ENCODE measurements at regions not wholly inside any gene's neighbourhood (a gene's known extent, or its start where the extent isn't known, plus 50 kb on each side); places are given as distances from the start of the nearest gene placed in this dataset.

DNA sequence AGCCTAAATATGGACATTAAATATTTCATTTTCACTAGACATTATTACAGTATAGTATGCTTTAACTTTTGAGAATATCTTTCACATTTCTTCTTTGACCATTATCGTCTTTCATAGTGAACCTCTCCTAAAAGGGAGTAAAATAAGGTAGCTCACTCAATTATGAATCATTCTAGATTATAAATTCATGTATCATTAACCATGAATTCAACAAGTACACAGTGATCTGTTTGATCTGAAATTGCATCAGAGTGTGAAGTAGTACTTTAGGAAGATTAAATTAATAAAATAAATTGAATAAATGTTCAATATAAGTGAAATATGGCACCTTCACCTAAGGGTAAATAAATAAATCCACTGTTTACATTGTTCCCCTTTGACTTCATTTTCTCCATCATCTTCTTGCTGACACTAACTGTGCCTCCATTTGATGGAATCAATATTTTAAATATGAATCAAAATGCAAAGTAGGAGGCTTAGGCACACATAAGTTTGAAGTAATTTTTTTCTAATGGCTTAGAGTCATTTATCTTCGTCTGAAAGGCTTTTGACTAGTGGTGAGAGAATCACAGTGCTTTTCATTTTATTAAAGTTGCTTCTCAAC is 174.1 kb upstream of the MDFIC2 start:
- Histone ChIP-seq H3K4me3 (ENCODE audit: low read depth in 2 of 2, low read length in 1 of 2) (no peak overlapping the region), H2AFZ (ENCODE audit: low read depth) (no peak overlapping the region), H3K79me2 (ENCODE audit: insufficient read depth) (no peaks in the 10 kb centered on the region), H3F3A (replicated peaks; ENCODE audit: insufficient read depth) (no peaks in the 10 kb centered on the region), H3K4me2 (no peak overlapping the region), H3K27me3 (ENCODE audit: insufficient read depth) (no peaks in the 10 kb centered on the region), H3K4me1 (ENCODE audit: control insufficient read depth in 1 of 2, insufficient read depth in 2 of 2, low read depth in 1 of 2, low read length in 1 of 2) (no peaks in the 10 kb centered on the region), H3K36me3 (replicated peaks in 1 of 2; ENCODE audit: control insufficient read depth in 1 of 2, insufficient read depth in 2 of 2, low read length in 1 of 2) (no peaks in the 10 kb centered on the region), H4K20me1 (ENCODE audit: insufficient read depth) (no peaks in the 10 kb centered on the region), H3K27ac (ENCODE audit: low read depth in 2 of 2, low read length in 1 of 2) (no peak overlapping the region), H3K9ac (no peak overlapping the region), H3K9me3 (no peaks in the 10 kb centered on the region), H3K9me2 (no peaks in the 10 kb centered on the region)
- no peak for DNase-seq
- TF ChIP-seq FOXJ3 (CRISPR knock-in tag; IDR thresholded peaks at IDR 0.05) (no peak), TAF1 (IDR thresholded peaks at IDR 0.05; ENCODE audit: borderline replicate concordance, low read depth, low read length) (no peak), SMC3 (IDR thresholded peaks at IDR 0.05; ENCODE audit: low read depth, low read length) (no peak)
- TF ChIP-seq, protein P1, sequence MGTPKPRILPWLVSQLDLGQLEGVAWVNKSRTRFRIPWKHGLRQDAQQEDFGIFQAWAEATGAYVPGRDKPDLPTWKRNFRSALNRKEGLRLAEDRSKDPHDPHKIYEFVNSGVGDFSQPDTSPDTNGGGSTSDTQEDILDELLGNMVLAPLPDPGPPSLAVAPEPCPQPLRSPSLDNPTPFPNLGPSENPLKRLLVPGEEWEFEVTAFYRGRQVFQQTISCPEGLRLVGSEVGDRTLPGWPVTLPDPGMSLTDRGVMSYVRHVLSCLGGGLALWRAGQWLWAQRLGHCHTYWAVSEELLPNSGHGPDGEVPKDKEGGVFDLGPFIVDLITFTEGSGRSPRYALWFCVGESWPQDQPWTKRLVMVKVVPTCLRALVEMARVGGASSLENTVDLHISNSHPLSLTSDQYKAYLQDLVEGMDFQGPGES (IDR thresholded peaks at IDR 0.05; ENCODE audit: low read depth, low read length) = no peak
- TF ChIP-seq, protein P2, sequence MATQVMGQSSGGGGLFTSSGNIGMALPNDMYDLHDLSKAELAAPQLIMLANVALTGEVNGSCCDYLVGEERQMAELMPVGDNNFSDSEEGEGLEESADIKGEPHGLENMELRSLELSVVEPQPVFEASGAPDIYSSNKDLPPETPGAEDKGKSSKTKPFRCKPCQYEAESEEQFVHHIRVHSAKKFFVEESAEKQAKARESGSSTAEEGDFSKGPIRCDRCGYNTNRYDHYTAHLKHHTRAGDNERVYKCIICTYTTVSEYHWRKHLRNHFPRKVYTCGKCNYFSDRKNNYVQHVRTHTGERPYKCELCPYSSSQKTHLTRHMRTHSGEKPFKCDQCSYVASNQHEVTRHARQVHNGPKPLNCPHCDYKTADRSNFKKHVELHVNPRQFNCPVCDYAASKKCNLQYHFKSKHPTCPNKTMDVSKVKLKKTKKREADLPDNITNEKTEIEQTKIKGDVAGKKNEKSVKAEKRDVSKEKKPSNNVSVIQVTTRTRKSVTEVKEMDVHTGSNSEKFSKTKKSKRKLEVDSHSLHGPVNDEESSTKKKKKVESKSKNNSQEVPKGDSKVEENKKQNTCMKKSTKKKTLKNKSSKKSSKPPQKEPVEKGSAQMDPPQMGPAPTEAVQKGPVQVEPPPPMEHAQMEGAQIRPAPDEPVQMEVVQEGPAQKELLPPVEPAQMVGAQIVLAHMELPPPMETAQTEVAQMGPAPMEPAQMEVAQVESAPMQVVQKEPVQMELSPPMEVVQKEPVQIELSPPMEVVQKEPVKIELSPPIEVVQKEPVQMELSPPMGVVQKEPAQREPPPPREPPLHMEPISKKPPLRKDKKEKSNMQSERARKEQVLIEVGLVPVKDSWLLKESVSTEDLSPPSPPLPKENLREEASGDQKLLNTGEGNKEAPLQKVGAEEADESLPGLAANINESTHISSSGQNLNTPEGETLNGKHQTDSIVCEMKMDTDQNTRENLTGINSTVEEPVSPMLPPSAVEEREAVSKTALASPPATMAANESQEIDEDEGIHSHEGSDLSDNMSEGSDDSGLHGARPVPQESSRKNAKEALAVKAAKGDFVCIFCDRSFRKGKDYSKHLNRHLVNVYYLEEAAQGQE (IDR thresholded peaks at IDR 0.05; ENCODE audit: low read depth, low read length) = no peak
- TF ChIP-seq, protein P3, sequence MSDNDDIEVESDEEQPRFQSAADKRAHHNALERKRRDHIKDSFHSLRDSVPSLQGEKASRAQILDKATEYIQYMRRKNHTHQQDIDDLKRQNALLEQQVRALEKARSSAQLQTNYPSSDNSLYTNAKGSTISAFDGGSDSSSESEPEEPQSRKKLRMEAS (IDR thresholded peaks at IDR 0.05; ENCODE audit: low read depth) = no peak
- CTCF ChIA-PET = interaction anchor here (1.1 kb wide), 1 partner anchor 45 kb away, joined by 5 read pairs; no protein-coding TSS in a partner anchor
- POLR2A ChIA-PET = no interaction called here
- 16% methylated on average over 2 of the region's 2 CpGs for WGBS (ENCODE audit: low lambda C conversion rate)

DNA sequence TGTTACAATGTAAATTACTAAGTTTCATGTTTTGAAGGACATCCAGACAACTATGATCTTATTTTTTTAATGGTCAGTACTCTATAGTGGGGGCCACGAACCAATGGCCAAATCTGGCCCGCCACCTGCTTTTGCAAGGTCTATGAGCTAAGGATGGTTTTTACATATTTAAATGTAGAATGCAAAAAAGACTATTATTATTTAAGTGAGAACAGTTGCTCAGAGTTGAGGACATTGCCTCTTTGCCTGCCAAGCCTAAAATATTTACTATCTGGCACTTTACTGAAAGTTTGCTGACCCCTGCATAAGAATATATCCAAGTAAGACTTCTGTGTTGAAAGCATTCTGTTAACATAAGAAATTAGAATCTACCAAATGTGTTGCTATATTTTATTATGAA is 163.7 kb upstream of the MDFIC2 start:
- H3K36me3 ChIP-seq (replicated peaks in 1 of 2; ENCODE audit: control insufficient read depth in 1 of 2, insufficient read depth in 2 of 2, low read length in 1 of 2) = no peaks in the 10 kb centered on the region
- H3F3A ChIP-seq (replicated peaks; ENCODE audit: insufficient read depth) = no peaks in the 10 kb centered on the region
- H2AFZ ChIP-seq (ENCODE audit: low read depth) = no peak overlapping the region
- H3K4me2 ChIP-seq = no peak overlapping the region
- no peaks in the 10 kb centered on the region for H3K27me3 ChIP-seq (ENCODE audit: insufficient read depth)
- H3K9me3 ChIP-seq = no peaks in the 10 kb centered on the region
- H3K27ac ChIP-seq (ENCODE audit: low read depth in 2 of 2, low read length in 1 of 2) = no peak overlapping the region
- H4K20me1 ChIP-seq (ENCODE audit: insufficient read depth) = no peaks in the 10 kb centered on the region
- WGBS (ENCODE audit: low lambda C conversion rate) = 35% methylated on average over 2 of the region's 2 CpGs
- CTCF ChIA-PET = no interaction called here
- no peaks in the 10 kb centered on the region for H3K79me2 ChIP-seq (ENCODE audit: insufficient read depth)
- H3K9me2 ChIP-seq = peaks cover 5% of the 10 kb centered on the region; the same call in 1 of the 2 replicates
- no peak overlapping the region for H3K4me3 ChIP-seq (ENCODE audit: low read depth in 2 of 2, low read length in 1 of 2)
- POLR2A ChIA-PET = no interaction called here
- no peak for DNase-seq
- no peaks in the 10 kb centered on the region for H3K4me1 ChIP-seq (ENCODE audit: control insufficient read depth in 1 of 2, insufficient read depth in 2 of 2, low read depth in 1 of 2, low read length in 1 of 2)
- no peak overlapping the region for H3K9ac ChIP-seq
- no peak for TF ChIP-seq RCOR1 (IDR thresholded peaks at IDR 0.05; ENCODE audit: low read length)
- no peak for TF ChIP-seq JUND (IDR thresholded peaks at IDR 0.05)
- no peak for TF ChIP-seq TCF12 (IDR thresholded peaks at IDR 0.05)
- TF ChIP-seq FOXJ3 (CRISPR knock-in tag; IDR thresholded peaks at IDR 0.05) = no peak
- TF ChIP-seq, protein P4, sequence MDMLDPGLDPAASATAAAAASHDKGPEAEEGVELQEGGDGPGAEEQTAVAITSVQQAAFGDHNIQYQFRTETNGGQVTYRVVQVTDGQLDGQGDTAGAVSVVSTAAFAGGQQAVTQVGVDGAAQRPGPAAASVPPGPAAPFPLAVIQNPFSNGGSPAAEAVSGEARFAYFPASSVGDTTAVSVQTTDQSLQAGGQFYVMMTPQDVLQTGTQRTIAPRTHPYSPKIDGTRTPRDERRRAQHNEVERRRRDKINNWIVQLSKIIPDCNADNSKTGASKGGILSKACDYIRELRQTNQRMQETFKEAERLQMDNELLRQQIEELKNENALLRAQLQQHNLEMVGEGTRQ (IDR thresholded peaks at IDR 0.05; ENCODE audit: borderline replicate concordance, low read depth, low read length) = no peak
- no peak for TF ChIP-seq FOXM1 (IDR thresholded peaks at IDR 0.05; ENCODE audit: low read depth)
- TF ChIP-seq, protein P2 (IDR thresholded peaks at IDR 0.05; ENCODE audit: low read depth, low read length) = no peak
- no peak for TF ChIP-seq TAF1 (IDR thresholded peaks at IDR 0.05; ENCODE audit: borderline replicate concordance, low read depth, low read length)
- TF ChIP-seq MXI1 (IDR thresholded peaks at IDR 0.05; ENCODE audit: low read depth, low read length) = no peak
- TF ChIP-seq, protein P5, sequence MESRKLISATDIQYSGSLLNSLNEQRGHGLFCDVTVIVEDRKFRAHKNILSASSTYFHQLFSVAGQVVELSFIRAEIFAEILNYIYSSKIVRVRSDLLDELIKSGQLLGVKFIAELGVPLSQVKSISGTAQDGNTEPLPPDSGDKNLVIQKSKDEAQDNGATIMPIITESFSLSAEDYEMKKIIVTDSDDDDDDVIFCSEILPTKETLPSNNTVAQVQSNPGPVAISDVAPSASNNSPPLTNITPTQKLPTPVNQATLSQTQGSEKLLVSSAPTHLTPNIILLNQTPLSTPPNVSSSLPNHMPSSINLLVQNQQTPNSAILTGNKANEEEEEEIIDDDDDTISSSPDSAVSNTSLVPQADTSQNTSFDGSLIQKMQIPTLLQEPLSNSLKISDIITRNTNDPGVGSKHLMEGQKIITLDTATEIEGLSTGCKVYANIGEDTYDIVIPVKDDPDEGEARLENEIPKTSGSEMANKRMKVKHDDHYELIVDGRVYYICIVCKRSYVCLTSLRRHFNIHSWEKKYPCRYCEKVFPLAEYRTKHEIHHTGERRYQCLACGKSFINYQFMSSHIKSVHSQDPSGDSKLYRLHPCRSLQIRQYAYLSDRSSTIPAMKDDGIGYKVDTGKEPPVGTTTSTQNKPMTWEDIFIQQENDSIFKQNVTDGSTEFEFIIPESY (IDR thresholded peaks at IDR 0.05; ENCODE audit: borderline replicate concordance, low read depth) = no peak
- no peak for TF ChIP-seq ELF1 (IDR thresholded peaks at IDR 0.05)
- no peak for TF ChIP-seq CHD2 (IDR thresholded peaks at IDR 0.05; ENCODE audit: low read length, partially characterized antibody)
